CD4-positive, alpha-beta T cell treated with Interleukin-6 for 4 hours (primary cell): ENCODE measurements at regions not wholly inside any gene's neighbourhood (a gene's known extent, or its start where the extent isn't known, plus 50 kb on each side); places are given as distances from the start of the nearest gene placed in this dataset.
"Not testable (repeated sequence)": the region's sequence is repeated elsewhere in the genome, so short reads cannot be mapped to it uniquely, and the experiment has no call there.

ENCODE experiments used
- DNase-seq: peaks from one replicate; pipeline ENCODE4 v3.0.0-alpha.2; 2020; ENCODE audit warnings: mixed read lengths

- no peak for DNase-seq
Measured at GRCh38 chr10:30560326-30560725, 69.2 kb downstream of the LYZL2 start.

- no peak for DNase-seq
Measured at GRCh38 chr10:30559180-30559579, 70.4 kb downstream of the LYZL2 start.

DNA sequence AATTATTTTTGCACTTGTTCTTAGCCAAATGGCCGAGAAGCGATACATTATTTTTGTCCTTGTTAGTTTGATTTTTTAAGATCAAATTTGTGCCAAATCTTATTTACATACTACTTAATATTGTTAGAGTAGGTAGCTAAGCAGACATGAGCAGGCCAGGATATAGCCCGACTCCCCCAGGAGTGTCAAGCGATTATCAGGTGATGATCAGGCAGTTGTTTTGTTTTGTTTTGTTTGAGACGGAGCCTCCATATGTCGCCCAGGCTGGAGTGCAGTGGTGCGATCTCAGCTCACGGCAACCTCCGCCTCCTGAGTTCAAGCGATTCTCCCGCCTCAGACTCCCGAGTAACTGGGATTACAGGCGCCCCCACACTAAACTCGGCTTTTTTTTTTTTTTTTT lies 71.1 kb downstream of the LYZL2 start:
- no peak for DNase-seq

GRCh38 chr10:30557884-30558283 lies 71.7 kb downstream of the LYZL2 start:
- no peak for DNase-seq

DNA sequence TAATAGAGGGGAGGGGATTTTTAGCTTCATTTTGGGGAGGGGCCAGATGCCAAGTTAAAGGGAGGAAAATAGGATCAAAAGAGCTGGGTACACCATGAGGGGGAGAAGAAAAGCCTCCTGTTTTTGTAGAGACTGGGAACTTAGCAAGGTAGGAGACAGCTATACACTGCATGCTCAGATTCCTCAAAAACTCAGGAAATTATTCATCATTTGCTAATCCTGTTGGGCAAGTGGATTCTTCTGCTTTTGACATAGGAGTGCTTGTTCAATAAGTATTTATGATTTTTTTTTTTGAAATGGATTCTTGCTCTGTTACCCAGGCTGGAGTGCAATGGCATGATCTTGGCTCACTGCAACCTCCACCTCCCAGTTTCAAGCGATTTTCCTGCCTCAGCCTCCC lies 73.4 kb downstream of the LYZL2 start:
- DNase-seq = no peak

DNA sequence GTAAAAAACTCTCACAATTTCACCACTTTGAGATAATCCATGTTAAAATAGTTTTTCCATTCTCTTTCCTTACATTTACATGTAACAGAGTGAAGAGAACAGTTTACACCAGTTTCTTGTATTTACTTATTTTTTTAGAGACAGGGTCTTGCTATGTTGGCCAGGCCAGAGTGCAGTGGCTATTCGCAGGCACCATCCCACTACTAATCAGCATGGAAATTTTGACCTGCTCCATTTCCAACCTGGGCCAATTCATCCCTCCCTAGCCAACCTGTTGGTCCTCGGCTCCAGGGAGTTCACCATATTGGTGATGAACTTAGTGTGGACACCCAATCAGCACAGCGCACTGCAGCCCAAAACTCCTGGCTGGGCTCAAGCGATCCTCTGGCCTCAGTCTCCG lies 74.1 kb downstream of the LYZL2 start:
- DNase-seq = no peak

GRCh38 chr10:30554440-30554825 lies 75.1 kb downstream of the LYZL2 start:
- DNase-seq = no peak

- no peak for DNase-seq
Measured at GRCh38 chr10:30553626-30554439, 75.7 kb downstream of the LYZL2 start.

DNA sequence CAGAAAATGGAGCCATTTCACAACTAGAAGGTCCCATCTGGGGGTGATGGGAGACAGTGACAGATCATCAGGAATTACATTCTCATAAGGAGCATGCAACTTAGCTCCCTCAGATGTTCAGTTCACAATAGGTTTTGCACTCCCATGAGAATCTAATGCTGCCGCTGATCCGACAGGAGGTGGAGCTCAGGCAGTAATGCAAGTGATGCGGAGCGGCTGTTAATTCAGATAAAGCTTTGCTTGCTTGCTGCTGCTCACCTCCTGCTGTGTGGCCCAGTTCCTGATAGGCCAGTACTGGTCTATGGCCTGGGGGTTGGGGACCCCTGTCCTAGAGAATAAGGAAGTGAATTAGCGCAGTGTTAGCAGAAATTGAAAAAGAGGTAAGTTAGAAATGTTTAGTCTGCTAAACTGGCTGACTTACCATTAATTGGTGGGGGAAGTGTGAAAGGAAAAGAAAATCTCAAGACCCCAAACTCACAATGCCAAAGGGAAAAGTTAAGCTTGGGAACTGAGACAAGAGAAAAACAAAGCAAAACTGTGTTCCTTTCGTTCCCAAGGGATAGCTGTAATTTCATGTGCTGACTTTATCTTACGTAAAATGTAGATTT lies 76.4 kb downstream of the LYZL2 start:
- no peak for DNase-seq

- DNase-seq = no peak
Measured at GRCh38 chr10:30550967-30551815, 78.4 kb downstream of the LYZL2 start.

DNA sequence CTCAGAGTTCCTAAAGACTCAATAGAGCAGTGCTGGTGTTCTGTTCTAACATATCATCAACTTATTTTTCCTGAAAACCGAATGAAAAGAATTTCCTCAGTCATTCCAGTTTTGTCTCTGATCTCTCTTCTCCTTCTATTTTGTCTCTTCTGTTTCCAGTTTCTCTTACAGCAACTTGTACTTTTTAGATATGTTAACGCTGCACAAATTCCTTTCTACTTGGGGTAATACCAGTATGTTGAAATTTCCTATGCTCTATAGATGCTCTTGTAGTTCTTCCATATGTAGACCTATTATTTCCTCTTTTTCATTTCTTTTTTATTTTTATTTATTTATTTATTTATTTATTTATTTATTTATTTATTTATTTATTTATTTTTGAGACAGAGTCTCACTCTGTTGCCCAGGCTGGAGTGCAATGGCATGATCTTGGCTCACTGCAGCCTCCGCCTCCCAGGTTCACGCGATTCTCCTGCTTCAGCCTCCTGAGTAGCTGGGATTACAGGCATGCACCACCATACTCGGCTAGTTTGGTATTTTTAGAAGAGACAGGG lies 80.3 kb downstream of the LYZL2 start:
- DNase-seq = not testable (repeated sequence)

- no peak for DNase-seq
Measured at GRCh38 chr10:30546511-30546910, 83.0 kb downstream of the LYZL2 start.

DNA sequence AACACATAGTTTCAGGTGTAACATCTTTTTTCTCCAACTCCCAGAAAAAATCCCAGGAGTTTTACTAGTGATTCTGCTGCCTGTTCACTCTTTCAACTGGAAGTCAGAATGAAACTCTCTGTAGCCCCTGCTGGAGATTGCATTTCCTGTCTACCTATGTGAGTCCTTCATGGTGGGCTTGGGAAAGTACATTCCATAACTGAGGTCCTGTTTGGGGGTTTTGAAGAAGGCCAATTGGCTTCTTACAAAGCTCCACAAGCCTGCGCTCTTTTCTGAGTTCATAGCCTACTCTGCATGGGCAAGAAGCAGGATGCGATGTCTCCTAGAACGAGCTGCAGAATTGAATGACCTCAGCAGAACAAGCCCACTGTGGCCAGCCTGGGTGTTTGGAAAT lies 86.7 kb downstream of the LYZL2 start:
- DNase-seq = no peak

DNA sequence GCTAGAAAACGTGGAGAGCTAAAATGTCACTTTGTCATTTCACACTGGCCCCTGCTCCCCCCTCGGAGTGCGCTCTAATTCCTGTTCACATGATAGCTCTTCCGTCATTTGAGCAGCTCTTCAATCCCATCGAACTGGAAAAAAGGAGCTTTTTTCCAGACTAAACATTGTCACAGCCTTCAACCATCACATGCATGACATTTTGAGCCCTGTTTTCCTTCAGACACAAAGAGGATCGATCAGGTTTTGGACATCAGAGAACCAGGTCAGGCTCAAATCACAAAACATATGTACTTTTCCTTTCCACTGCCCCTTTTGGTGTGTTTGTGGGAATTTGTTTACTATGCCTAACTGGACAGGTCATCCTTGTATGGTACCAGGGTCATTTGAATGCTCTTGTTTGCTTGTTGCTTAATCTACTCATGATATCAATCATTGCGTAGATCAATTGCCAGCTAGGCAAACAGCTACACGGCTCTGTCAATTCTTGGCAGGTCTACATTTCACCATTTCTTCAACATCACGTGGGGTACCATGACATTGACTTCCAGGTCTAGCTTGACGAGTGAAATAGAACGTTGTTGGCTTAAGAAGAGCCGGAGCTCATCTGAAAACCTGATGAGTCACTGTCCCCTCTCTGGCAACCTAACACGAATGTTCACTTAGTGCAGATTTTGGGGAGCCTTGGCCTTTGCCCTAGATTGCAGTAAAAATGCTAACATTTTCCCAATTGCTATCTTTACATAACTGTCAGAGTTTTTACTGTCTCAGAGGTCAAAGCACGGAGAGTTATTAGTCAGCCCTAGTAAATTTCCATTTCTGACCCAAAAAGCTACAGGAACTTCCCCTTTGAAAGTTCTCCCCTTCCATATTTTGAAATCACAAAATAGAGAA lies 87.3 kb downstream of the LYZL2 start:
- DNase-seq = no peak

- no peak for DNase-seq
Measured at GRCh38 chr10:30540276-30540675, 89.3 kb downstream of the LYZL2 start.

GRCh38 chr10:30538086-30538485 lies 91.5 kb downstream of the LYZL2 start:
- DNase-seq = no peak

- no peak for DNase-seq
Measured at GRCh38 chr10:30537586-30537985, 92.0 kb downstream of the LYZL2 start.

GRCh38 chr10:30537158-30537557 lies 92.4 kb downstream of the LYZL2 start:
- not testable (repeated sequence) for DNase-seq

GRCh38 chr10:30536578-30536977 lies 93.0 kb downstream of the LYZL2 start:
- DNase-seq = no peak

DNA sequence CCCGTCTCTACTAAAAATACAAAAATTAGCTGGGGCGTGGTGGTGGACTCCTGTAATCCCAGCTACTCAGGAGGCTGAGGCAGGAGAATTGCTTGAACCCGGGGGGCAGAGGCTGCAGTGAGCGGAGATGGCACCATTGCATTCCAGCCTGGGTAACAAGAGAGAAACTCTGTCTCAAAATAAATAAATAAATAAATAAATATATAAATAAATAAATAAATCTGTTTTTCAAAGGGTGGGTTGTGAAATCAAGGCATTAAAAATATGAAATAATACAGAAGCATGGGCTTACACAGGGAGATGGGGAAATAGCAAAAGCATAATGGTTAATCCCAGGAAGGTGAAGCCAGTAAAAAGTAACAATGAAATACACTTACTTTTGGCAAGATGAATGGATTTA lies 93.9 kb downstream of the LYZL2 start:
- no peak for DNase-seq

DNA sequence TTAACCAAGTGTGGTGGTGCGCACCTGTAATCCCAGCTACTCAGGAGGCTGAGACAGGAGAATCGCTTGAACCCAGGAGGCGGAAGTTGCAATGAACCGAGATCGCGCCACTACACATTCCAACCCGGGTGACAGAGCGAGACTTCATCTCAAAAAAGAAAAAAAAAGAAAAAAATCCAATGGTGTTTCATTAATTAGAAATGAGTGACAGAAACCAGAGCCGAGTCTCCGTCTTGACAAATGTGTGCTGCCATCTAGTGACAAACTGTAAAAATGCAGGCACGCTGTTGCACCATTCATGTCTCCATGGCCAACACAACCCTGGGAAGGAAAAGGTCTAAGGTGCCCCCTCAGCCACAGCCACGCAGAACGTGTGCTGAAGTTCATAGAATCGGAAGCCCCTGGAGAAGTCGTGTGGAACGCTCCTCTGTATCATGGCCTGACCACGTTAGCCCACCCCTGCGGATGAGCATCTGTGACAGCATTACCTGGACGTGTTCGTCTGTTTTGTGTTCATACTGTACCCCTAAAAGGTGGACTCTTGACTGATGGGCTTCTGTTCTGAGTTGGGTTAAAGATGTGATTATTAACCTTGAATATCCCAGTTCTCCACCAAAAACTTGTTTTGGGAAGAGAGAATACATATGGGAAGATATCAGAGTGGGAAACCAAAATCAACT lies 94.9 kb downstream of the LYZL2 start:
- peak; percentile 79 for DNase-seq
